ENCODE measurements at regions not wholly inside any gene's neighbourhood (a gene's known extent, or its start where the extent isn't known, plus 50 kb on each side); places are given as distances from the start of the nearest gene placed in this dataset.

DNA sequence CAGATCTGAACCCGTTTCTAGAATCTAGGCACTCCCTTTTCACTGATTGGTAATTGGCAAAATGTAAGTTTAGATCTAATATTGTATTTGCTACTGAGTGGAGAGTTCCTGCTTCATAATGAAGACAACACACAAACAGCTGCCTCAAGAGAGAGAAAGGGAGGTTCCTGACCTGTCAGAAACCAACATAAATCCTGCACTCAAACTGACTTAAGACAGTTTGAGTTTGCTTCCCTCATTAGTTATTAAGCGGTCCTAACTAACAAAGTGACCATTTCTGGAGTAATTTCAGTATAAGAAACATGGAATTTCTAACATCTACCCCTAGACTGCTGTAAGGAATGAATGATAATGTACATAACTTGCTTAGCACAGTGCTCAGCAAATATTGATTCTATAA is 191.2 kb downstream of the METTL4 start:
- DNase-seq, result no peak

DNA sequence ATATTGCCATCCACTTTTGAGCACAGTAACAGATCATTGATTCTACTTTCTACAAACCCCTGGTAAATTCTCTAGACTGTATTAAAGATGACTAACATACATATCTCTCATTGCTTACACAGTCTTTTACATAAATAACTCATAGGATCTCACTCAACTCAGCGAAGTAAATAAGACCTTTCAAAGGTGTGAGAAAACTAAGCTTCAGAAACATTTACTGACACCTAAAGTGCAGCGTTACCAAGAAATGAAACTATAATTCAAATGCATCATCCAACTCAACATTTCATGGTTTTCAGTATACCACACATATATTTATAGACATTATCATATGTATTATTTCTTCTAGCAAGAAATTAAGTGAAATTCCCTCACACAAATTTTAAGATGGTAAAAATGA is 189.8 kb downstream of the METTL4 start:
- no peak for DNase-seq

DNA sequence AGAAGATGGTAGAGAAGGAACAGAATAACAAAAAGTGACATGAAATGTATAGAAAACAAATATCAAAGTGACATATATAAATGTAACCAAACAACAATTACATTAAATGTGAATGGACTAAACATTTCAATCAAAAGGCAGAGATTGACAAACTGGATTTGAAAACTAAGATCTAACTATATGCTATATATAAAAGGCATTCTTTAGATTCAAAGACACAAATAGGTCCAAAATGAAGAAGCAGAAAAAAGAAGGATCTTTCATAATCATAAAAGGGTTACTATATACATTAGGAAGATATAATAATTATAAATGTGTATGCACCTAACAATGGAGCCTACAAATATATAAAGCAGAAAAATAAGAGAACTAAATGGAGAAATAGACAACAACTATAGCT is 183.7 kb downstream of the METTL4 start:
- DNase-seq, result no peak

DNA sequence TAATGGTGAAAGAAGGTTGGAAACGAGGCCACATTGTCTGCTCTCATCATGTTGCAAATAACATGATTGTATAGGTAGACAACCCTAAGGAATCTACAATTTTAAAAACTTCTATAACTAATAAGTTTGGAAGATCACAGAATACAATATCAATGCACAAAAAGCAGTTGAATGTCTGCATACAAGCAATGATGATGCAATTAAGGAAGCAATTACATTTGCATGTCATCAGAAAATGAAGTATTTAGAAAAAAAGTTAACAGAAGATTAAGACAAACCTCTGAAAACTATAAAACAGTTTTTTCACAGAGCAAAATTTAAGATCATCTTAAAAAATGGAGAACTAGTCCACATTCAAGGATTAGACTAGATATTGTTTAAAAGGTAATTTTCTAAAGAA is 181.1 kb downstream of the METTL4 start:
- DNase-seq, result no peak

GRCh38 chr18:2391470-2391869 is 179.8 kb downstream of the METTL4 start:
- no peak for DNase-seq

GRCh38 chr18:2392446-2392845 is 178.9 kb downstream of the METTL4 start:
- no peak for DNase-seq

DNA sequence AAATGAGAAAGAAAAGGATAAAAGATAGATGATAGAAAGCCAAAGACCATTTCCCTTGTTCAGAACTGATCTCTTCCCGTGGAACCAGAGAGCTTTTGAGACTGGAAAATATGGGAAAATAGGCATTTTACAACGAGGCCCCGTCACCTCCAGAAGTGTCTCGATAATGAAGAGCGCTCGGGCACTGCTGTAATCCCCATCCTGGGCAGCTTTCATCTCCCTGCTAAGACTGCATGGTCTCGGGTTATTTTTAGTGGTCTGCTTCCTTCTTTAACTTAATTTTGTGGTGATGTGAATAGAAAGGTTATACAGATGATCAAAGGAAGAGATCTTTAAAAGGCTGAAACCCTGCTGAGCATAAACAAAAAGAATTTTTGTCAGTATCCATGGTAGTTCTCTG is 176.6 kb downstream of the METTL4 start:
- no peak for DNase-seq

GRCh38 chr18:2395427-2396161 is 175.7 kb downstream of the METTL4 start:
- DNase-seq, result no peak

GRCh38 chr18:2396162-2396505 is 175.2 kb downstream of the METTL4 start:
- DNase-seq, result no peak

DNA sequence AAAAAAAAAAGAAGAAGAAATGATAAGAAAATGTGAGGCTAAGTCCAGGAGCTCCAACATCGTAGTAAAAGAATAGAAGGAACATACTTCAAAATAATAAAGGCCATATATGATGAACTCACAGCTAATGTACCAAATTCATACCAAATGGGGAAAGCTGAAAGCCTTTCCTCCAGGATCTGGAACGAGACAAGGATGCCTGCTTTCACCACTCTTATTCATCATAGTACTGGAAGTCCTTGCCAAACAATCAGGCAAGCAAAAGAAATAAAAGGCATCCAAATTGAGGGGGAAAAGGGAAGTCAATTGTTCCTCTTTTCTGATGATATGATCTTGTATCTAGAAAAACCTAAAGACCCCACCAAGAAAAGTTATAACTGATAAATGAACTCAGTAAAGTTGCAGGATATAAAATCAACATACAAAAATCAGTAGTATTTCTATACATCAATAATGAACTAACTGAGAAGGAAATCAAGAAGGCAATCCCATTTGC is 170.6 kb downstream of the METTL4 start:
- DNase-seq, result no peak

GRCh38 chr18:2402084-2402483 is 169.2 kb downstream of the METTL4 start:
- no peak for DNase-seq

GRCh38 chr18:2406544-2406943 is 164.8 kb downstream of the METTL4 start:
- peak in 1 of 2 donors; percentile 5 for DNase-seq

- DNase-seq, result no peak
Observed at GRCh38 chr18:2407961-2408360, 163.3 kb downstream of the METTL4 start.

GRCh38 chr18:2409906-2410305 is 161.4 kb downstream of the METTL4 start:
- no peak for DNase-seq

GRCh38 chr18:2410688-2411087 is 160.6 kb downstream of the METTL4 start:
- no peak for DNase-seq

- DNase-seq, result no peak
Observed at GRCh38 chr18:2411381-2411960, 159.8 kb downstream of the METTL4 start.

DNA sequence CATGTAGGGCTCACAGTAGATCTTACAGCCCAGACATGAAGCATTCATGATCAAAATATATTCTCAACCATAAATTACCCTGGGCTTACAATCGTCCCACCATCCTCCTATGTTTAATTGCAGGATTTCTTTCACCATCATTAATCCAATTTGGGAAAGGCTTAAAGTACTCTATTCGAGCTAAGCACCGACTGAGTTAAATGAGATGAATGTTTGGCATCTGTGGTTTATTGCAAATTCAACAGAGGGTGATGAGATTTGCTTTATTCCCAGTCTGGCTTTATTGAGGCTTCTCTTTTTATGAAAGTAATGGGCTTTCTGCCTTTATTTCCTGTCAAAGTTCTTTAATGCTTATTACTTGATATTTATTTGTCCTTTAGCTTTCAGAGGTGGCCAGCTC is 159.0 kb downstream of the METTL4 start:
- DNase-seq, result no peak

DNA sequence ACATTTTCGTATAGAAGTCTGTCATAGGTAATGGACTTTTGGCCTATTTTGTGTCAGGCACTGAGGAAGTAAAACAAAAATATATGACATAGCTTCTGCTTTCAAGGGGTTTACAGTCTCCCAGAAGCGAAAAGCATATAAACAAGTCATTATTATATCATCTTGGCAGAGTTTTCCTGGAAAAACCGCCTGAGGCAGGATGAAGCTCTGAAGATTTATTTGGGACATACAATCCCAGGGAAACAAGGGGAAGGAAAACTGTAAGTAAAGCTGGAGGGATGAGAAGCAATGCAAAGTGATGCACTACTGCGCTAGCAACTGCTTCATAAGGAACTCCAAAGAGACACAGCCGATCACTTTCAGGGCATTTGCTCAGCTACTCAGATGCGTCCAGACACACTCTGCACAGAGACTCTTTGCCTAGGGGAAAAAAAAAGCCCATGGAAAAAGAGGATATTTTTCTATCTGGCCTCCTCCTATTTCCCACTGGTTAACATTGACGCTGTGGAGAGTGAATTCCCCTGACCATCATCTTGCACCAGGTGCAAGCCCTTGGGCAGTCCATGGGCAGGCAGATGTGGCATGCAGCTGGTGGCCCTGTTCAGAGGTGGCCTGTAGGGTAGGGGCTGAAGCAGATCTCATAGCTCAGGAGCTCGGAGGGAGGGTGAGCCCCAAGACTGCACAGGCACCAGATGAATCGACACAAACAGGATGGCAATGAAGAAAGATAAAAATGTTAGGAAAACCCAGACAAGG is 158.1 kb downstream of the METTL4 start:
- no peak for DNase-seq

DNA sequence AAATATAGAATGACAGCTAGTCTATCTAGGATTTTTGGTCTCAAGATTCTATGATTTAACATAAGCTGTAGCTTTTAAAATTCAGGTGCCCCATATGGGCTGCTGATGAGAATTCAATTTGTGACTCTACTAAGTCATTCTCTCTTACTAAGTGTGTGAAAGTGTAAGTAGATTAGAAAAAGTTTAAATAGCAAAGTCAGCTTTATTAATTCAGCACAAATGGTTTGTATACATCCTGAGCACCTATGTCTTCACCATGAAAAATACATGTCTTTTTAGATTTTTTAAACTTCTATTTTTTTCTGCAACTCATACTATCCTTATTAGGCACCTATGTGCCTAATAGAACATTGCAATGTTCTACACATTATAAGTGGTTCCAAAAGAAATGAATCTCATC is 157.1 kb downstream of the METTL4 start:
- no peak for DNase-seq

DNA sequence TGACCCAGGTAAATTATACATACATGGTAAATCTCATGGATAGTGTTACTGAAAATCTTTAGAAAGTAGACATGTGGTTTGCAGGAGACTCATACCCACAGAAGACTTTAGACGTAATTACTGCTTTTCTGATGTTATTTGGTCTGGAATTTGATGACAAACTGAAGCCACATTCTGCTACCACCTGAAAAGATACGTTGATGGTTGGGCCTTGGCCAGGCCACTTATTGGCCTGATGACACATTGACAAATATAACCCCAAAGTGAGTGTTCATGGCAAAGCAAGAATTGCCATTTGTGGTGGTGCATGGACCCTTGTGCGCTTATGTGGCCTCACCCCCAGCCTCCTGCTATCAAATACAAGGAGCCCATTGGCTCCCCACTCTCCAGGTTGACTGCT is 155.6 kb downstream of the METTL4 start:
- DNase-seq, result no peak

GRCh38 chr18:2417861-2418610 is 153.3 kb downstream of the METTL4 start:
- DNase-seq, result no peak

DNA sequence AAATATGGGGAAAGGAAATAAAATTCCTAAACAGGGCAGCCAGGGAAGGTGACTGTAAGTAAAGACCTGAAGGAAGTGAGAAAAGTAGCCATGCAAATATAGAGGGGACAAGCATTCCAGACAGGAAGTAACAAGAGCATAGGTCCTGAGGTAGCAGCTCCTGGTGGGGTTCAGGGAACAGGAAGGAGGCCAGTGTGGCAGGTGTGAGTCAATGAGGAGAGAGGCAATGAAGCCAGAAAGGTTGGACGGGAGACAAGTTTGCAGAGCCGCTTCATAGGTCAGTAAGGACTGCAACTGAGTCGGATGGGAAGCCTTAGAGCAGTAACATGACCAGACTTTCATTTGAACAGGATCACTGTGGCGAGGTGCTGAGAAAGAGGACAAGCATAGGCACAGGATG is 150.9 kb downstream of the METTL4 start:
- no peak for DNase-seq
